Neural progenitor cell (in vitro differentiated cells): ENCODE measurements at regions not wholly inside any gene's neighbourhood (a gene's known extent, or its start where the extent isn't known, plus 50 kb on each side); places are given as distances from the start of the nearest gene placed in this dataset.
A peak's percentile ranks its signal among the peaks of the same experiment; 100 is the strongest.

Experiments
- DNase-seq: peaks from one replicate; pipeline ENCODE4 v3.0.0-alpha.2; 2016; ENCODE audit warnings: low spot score
- H2AFZ ChIP-seq: fragments of 200-600 bp; sonication (generic); replicated peaks from 2 replicates; pipeline ENCODE4 v1.6.1; 2016; ENCODE audit warnings: antibody characterized with exemption
- H3F3A ChIP-seq: fragments of 200-600 bp; sonication (generic); 2 replicates; pipeline ENCODE4 v1.6.1; 2016; ENCODE audit warnings: antibody characterized with exemption, low read depth
- H3K27ac ChIP-seq: fragments of 200-600 bp; sonication (generic); 2 replicates; pipeline ENCODE4 v1.5.1; 2016; ENCODE audit warnings: mild to moderate bottlenecking
- H3K27me3 ChIP-seq: fragments of 200-600 bp; sonication (generic); 2 replicates; pipeline ENCODE4 v1.6.1; 2016; ENCODE audit warnings: mild to moderate bottlenecking, moderate library complexity
- H3K36me3 ChIP-seq: fragments of 200-600 bp; sonication (generic); 2 replicates; pipeline ENCODE4 v1.5.1; 2016
- H3K4me1 ChIP-seq: fragments of 200-600 bp; sonication (generic); 2 replicates; pipeline ENCODE4 v1.6.1; 2016; ENCODE audit warnings: mixed run types
- H3K4me2 ChIP-seq: fragments of 200-600 bp; sonication (generic); 2 replicates; pipeline ENCODE4 v1.6.1; 2016
- H3K4me3 ChIP-seq: fragments of 200-600 bp; sonication (generic); 2 replicates; pipeline ENCODE4 v1.5.1; 2016
- H3K79me2 ChIP-seq: fragments of 200-600 bp; sonication (generic); 2 replicates; pipeline ENCODE4 v1.6.1; 2016; ENCODE audit warnings: low read depth
- H3K9ac ChIP-seq: fragments of 200-600 bp; sonication (generic); 2 replicates; pipeline ENCODE4 v1.6.1; 2016
- H3K9me3 ChIP-seq: fragments of 200-600 bp; sonication (generic); 2 replicates; pipeline ENCODE4 v1.5.1; 2016; ENCODE audit warnings: low read depth
- H4K20me1 ChIP-seq: fragments of 200-600 bp; sonication (generic); 2 replicates; pipeline ENCODE4 v1.6.1; 2016; ENCODE audit warnings: low read depth
- H3K27ac Mint-ChIP-seq: 3 replicates; pipeline ENCODE4 v1.8.0; 2021; ENCODE audit warnings: mixed read lengths
- H3K27me3 Mint-ChIP-seq: 2 replicates; pipeline ENCODE4 v1.8.0; 2022; ENCODE audit warnings: low read depth, mild to moderate bottlenecking, inconsistent platforms, moderate library complexity, mixed read lengths; ENCODE audit not compliant: insufficient read depth
- H3K36me3 Mint-ChIP-seq: 3 replicates; pipeline ENCODE4 v1.8.0; 2021; ENCODE audit warnings: mixed read lengths
- H3K4me1 Mint-ChIP-seq: 3 replicates; pipeline ENCODE4 v1.8.0; 2021; ENCODE audit warnings: mixed read lengths
- H3K4me3 Mint-ChIP-seq: 3 replicates; pipeline ENCODE4 v1.8.0; 2021; ENCODE audit warnings: mild to moderate bottlenecking, moderate library complexity, mixed read lengths
- H3K9me3 Mint-ChIP-seq: 3 replicates; pipeline ENCODE4 v1.8.0; 2020; ENCODE audit warnings: mixed read lengths
- CTCF ChIP-seq: fragments of 200-600 bp; sonication (generic); IDR thresholded peaks from 2 replicates; pipeline ENCODE4 v1.5.1; 2017; ENCODE audit warnings: antibody characterized with exemption, mild to moderate bottlenecking
- EZH2 ChIP-seq: fragments of 200-600 bp; sonication (generic); IDR thresholded peaks from 2 replicates; pipeline ENCODE4 v1.6.1; 2017; ENCODE audit warnings: antibody characterized with exemption, mild to moderate bottlenecking, moderate library complexity
- EZH2phosphoT487 ChIP-seq: fragments of 200-600 bp; sonication (generic); IDR thresholded peaks from 2 replicates; pipeline ENCODE4 v1.6.1; 2017; ENCODE audit warnings: antibody characterized with exemption

- no peak for TF ChIP-seq EZH2
- TF ChIP-seq EZH2phosphoT487 = no peak
- TF ChIP-seq CTCF = no peak
- Mint-ChIP-seq H3K27ac (no peak overlapping the region), H3K4me1 (peaks cover 24% of the 10 kb centered on the region), H3K36me3 (peaks cover 9% of the 10 kb centered on the region), H3K9me3 (no peaks in the 10 kb centered on the region), H3K27me3 (no peaks in the 10 kb centered on the region), H3K4me3 (no peak overlapping the region)
- Histone ChIP-seq H3K9ac (no peak overlapping the region), H2AFZ (no peak overlapping the region), H3K9me3 (no peaks in the 10 kb centered on the region), H3F3A (no peaks in the 10 kb centered on the region), H3K27ac (no peak overlapping the region), H3K79me2 (no peaks in the 10 kb centered on the region), H4K20me1 (no peaks in the 10 kb centered on the region), H3K27me3 (no peaks in the 10 kb centered on the region), H3K4me1 (peaks cover 5% of the 10 kb centered on the region), H3K4me2 (no peak overlapping the region), H3K36me3 (no peaks in the 10 kb centered on the region), H3K4me3 (no peak overlapping the region)
- DNase-seq = no peak
Observed at GRCh38 chr5:167804512-167805220, 486.8 kb upstream of the WWC1 start.

- no peak overlapping the region for H3K4me3 ChIP-seq
- H2AFZ ChIP-seq = no peak overlapping the region
- H3K4me1 ChIP-seq = peaks cover 12% of the 10 kb centered on the region
- Mint-ChIP-seq H3K27ac (peak overlapping the region; percentile 17), H3K9me3 (no peaks in the 10 kb centered on the region), H3K36me3 (peaks cover 6% of the 10 kb centered on the region), H3K4me3 (no peak overlapping the region), H3K4me1 (peaks cover 58% of the 10 kb centered on the region), H3K27me3 (peaks cover under 1% of the 10 kb centered on the region)
- TF ChIP-seq CTCF (no peak), EZH2 (no peak), EZH2phosphoT487 (no peak)
- no peak overlapping the region for H3K9ac ChIP-seq
- H3K79me2 ChIP-seq = no peaks in the 10 kb centered on the region
- no peaks in the 10 kb centered on the region for H4K20me1 ChIP-seq
- H3K27me3 ChIP-seq = no peaks in the 10 kb centered on the region
- DNase-seq = peak; percentile 56
- H3K4me2 ChIP-seq = no peak overlapping the region
- peaks cover 5% of the 10 kb centered on the region for H3F3A ChIP-seq
- H3K9me3 ChIP-seq = no peaks in the 10 kb centered on the region
- H3K36me3 ChIP-seq = no peaks in the 10 kb centered on the region
- no peak overlapping the region for H3K27ac ChIP-seq
Observed at GRCh38 chr5:167810573-167810972, 480.9 kb upstream of the WWC1 start.

DNA sequence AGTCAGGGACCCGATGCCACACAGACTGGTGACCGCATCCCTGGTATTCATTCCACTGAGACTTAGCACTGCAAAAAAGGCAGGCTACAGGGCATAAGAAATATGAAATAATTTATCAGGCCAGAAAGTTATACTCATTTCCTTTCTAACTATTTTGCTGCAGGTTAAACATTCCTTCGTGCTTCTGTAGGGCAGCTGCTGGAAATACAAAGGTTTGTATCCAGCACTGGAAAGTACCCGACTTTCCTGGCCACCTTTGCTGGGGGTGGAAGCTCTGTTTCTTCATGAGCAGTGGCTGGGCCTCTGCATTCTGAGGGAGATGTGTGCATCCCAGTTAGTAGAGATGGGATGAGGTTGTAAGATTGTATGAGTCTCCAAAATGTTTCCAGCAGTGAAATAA is 478.6 kb upstream of the WWC1 start:
- Mint-ChIP-seq H3K4me1 (peaks cover 60% of the 10 kb centered on the region), H3K27me3 (peaks cover 3% of the 10 kb centered on the region), H3K4me3 (no peak overlapping the region), H3K9me3 (peaks cover 2% of the 10 kb centered on the region), H3K27ac (peak overlapping the region; percentile 32), H3K36me3 (peaks cover 10% of the 10 kb centered on the region)
- Histone ChIP-seq H4K20me1 (no peaks in the 10 kb centered on the region), H3K9ac (no peak overlapping the region), H2AFZ (no peak overlapping the region), H3K4me1 (peaks cover 12% of the 10 kb centered on the region), H3K27ac (no peak overlapping the region), H3K4me3 (no peak overlapping the region), H3K36me3 (no peaks in the 10 kb centered on the region), H3K27me3 (peaks cover 1% of the 10 kb centered on the region), H3K9me3 (no peaks in the 10 kb centered on the region), H3F3A (peaks cover 5% of the 10 kb centered on the region), H3K4me2 (no peak overlapping the region), H3K79me2 (no peaks in the 10 kb centered on the region)
- DNase-seq = no peak
- no peak for TF ChIP-seq CTCF
- TF ChIP-seq EZH2 = no peak
- no peak for TF ChIP-seq EZH2phosphoT487
